ENCODE measurements at regions not wholly inside any gene's neighbourhood (a gene's known extent, or its start where the extent isn't known, plus 50 kb on each side); places are given as distances from the start of the nearest gene placed in this dataset.

DNA sequence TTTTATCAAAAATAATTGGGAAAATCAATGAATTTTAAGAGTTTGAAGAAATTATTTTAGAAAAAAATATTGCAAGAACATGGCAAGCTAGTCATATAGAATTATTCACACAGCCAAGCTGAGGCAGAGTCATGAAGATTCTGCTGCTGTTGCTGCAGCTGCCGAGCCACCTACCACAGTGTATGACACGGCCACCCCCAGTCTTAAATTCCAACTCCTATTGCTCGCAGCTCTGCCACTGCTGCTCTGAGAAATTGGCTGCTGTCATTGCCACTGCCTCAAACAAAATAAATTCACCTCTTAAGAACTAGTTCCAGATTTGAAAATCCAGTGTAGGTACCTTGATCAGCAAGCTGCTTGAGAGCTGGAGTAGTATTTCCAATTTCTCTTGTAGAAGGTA lies 1318.8 kb upstream of the ACO1 start:
- no peak for DNase-seq

DNA sequence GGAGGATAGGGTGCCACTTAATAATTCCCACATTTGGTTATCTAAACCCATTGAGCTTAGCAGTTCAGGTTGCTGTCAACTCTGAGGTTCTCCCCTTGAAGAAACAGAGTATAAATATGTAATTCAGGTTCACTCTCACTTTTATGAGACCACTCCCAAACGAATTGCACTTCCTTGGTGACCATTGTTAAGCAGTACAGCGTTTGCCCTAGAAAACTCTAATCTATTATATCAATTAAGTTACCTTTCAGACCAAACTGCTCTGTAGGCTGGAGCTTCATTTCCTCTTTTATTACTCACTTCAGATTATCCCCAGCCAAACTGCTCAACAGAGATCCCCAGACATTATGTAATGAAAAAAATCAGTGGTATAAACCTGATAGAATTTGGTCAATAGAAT lies 1317.0 kb upstream of the ACO1 start:
- no peak for DNase-seq

DNA sequence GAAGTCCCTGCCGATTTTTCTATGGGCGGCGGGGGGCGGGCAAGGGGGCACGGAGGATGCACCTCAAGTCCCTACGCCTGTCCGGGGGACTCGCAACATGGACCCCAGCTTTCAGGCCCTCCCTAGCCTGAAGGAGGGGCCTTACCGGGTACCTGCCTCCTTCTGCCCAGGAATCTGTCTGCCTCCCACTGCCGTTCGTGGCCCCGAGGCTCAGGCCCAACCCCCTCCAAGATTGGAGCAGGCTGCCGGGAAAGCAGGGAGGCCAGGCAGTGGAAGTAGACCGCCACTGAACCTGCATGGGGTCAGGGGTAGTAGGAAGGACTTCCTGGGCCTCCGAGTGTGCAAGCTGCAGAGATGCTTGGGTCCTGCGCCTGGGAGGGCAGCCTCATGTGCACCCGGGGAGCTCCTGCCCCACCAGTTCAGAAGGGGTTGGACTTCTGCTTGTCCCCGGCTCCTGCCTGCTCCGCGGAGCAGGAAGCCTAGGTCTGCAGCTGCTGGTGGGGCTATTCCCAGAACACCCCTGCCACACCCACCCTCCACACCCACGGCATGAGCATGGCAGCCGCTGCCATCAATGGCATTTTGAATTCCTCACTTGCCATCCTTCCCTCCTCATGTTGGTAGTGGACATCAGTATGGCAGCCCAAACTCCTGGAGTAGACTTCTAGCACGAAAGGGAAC lies 1312.7 kb upstream of the ACO1 start:
- DNase-seq, result no peak

DNA sequence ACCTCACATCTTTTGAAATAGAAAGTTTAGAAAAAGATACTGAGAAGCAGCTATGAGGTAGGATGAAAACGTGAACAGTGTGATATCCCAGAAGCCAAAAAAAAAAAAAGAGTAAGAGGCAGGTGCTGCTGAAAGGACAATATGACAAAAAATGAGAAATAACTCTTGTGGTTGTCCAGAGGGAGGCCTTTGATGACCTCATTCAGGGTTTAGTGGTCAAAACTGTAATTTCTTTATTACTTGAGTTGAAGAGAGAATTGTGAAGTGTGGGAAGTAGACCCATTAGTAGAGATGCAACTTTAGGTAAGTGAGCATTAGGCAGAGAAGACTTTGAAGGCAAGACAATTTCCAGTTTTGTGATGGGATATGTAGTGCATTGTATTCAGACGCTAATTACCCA lies 1306.3 kb upstream of the ACO1 start:
- DNase-seq, result no peak

DNA sequence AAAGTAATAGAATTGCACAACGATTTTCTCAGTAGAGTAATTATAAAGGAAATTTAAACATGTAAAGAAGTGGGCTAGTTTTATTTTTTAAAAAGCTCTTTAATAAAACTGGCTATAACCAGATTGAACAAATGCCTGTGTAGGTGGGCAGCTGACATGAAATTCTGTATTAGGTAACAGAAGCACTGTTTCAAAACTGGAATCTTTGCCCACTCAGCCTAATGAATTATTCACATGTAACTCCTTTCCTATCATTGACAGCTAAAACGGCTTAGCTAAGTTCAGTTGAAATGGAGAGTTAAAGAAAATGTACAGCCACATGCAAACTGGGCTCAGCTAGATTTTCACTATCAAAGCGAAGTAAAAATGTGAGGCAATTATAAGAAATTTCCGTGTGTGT lies 1300.1 kb upstream of the ACO1 start:
- no peak for DNase-seq

DNA sequence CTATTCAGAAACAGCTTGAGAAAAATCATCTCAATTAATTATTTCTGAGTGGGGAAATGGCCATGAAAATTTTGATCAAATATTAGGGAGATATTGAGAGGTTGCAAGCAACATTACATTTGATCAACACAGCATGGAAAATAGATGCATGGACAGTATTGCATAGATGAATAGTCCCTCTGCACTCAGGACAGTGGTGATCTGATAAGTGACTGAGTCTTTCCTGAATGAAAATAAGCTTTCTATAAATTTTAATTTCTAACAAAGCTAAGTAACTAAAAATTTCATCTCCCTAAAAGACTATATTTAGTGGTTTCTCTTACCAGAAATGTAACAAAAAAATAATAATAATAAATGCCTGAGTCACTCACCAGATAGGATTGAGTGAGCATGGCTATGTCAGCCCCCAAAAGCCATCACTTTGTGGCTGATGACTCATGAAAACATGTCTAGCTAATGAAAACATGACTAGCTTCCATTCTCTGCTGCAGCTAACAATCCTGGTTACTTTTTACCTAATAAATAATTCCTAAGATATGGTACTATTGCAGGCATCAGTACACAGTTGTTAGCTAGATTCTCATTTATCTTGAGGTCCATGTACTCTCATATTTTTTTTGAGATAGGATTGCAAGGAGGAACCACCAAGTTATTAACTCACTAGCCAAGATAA lies 1294.8 kb upstream of the ACO1 start:
- no peak for DNase-seq

DNA sequence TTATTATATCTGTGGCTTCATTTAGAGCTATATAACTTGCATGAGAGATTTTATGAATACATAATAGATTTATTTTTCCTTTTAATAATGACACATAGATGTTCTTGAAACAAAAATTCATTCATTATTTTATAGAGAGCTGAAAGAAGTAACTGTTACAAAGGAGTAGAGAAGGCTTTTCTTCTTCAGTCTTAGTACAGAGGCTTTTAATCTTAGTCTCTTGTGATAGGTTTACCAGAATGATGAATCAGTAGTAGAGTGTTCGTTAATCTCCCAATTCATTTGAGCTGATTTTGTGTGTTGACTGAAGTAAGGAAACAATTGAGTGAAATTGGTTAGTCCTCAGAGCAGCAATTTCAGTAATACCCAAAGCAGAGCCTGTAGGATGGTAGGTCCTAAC lies 1284.1 kb upstream of the ACO1 start:
- no peak for DNase-seq

DNA sequence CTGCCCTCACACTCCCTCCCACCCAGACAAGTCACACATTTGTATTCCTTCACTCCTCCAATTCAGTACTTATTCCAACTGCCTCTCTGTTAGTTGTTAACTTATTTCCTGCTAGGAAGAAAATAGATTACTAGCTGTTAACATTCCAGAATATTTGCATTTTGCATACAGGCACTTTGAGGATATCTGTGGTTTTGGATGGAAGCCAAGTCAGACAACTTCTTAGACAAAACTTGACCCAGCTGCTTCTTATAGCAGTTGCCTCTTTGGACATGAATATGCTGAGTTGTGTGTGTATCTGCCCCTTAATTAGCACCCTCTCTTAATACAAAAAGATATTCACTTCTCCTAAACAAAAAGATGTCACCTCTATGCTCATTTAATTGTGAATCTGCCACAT lies 1280.6 kb upstream of the ACO1 start:
- DNase-seq, result no peak

DNA sequence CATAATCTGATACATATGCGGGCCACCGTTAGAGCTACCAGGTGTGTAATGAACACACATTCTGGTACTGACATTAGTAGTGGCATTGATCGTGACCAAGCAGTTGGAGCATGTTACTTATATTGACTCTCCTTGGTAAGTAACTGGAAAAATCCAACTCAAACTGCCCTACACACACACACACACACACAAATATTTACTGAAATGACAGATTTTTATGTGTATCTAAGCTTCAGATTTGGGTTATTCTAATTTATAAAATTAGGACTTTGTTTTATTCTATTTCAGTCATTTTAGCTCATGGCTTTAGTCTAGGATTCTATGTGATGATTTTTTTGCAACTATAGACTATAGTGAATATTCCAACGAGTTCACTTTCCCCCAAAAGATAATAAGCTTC lies 1280.2 kb upstream of the ACO1 start:
- no peak for DNase-seq

DNA sequence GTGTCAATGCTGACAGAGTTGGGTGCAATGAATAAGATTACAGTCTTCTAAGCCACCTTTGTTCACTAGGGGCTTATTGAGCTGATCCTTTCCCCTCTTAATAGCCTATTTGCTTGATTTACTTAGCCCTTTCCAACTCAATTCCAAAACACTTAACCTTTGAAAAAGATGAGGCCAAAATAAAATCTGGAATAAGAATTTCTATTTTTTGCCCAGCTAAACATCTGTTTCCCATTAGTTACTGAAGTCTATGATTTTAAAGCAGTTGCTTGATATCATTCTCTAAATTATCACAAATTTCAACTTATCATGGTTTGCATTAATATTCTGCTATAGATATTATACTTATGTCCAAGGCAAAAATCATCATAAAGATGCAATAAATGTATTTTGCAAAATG lies 1272.0 kb upstream of the ACO1 start:
- DNase-seq, result no peak

DNA sequence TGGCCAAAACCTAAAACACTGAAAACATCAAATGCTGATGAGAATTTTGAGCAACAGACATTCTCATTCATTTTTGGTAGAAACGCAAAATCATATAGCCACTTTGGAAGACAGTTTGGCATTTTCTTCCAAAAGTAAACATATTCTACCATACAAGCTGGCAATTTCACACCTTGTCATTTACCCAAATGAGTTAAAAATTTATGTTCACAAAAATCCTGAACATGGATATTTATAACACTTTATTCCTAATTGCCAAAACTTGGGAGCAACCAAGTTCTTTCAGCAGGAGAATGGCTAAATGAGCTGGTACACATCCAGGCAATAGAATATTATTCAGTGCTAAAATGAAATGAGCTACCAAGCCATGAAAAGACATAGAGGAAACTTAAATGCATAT lies 1270.1 kb upstream of the ACO1 start:
- no peak for DNase-seq

DNA sequence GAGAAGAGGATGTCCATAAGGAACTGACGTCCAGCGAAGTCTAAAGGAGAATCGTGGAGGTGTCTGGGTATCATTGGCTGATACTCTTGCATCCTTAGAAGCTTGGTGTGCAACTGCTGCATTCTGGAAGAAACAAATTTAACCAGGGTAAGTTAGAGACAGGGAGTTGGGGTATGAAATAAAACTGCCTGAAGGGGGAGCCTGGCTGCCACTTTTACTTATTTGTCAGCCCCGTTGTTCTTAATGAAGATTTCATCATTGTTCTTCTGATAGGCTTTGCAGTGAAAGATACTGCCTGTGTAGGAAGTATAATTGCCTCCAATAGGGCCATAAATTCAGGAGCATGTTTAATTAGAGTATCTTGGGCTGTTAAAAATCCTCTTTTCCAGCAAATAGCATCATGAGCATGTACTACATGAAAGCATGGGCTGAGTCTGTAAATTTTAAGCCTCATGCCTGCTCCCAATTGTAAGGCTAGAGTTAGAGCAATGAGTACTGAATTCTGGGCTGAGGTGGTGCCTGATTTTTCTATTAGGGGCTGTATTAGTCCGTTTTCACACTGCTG lies 1264.5 kb upstream of the ACO1 start:
- DNase-seq, result peak; percentile 27 to 45 (median 36)

DNA sequence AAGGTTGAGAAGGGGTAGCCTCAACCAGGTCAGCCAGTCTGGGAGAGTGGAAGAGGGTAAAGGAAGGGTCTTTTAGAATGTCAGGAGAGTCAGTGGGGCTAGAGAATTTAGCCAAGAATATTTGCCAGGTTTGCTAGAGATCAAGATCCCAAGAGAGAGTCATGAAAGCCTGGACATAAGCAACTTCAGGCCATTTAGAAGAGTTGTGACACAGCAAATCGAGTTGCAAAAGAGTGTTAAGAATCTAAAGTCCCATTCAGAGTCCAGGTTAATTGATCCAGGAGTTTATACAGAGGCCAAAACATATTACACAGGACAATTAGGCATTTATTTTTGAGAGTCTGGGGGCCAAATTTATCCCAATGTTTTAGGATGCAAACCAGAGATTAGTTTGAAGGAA lies 1260.1 kb upstream of the ACO1 start:
- DNase-seq, result no peak

DNA sequence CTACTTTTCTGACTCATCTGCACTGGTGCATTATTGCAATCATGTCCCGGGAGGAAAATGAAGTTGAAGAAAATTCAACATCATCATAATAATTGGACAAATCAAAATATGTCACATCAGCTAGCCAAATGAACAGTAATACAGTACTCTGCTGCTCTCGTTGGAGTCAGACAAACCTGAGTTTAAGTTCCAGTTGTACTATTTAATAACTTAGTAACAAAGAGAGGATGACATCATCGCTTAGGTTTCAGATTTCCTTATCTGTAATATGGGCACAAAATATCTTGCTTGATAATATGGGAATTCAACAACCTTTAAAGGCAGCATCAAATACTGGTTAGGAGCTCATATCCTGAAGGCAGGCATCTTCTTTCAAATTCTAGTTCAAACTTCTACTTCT lies 1248.9 kb upstream of the ACO1 start:
- DNase-seq, result no peak

DNA sequence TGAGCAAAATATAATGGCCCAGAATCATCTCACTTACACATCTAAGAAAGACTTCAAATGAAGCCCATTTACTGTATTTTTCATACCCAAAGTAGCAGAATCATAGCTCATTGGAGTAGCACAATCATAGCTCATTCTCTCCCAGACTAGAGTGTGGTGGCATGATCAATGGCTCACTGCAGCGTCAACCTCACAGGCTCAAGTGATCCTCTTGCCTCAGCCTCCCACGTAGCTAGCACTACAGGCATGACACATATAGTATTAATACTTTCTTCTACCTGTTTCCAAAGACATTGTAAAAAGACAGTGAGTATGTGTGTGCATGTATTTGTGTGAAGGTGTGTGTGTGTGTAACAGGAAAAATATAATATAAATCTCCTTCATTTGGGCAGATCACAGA lies 1247.9 kb upstream of the ACO1 start:
- no peak for DNase-seq

DNA sequence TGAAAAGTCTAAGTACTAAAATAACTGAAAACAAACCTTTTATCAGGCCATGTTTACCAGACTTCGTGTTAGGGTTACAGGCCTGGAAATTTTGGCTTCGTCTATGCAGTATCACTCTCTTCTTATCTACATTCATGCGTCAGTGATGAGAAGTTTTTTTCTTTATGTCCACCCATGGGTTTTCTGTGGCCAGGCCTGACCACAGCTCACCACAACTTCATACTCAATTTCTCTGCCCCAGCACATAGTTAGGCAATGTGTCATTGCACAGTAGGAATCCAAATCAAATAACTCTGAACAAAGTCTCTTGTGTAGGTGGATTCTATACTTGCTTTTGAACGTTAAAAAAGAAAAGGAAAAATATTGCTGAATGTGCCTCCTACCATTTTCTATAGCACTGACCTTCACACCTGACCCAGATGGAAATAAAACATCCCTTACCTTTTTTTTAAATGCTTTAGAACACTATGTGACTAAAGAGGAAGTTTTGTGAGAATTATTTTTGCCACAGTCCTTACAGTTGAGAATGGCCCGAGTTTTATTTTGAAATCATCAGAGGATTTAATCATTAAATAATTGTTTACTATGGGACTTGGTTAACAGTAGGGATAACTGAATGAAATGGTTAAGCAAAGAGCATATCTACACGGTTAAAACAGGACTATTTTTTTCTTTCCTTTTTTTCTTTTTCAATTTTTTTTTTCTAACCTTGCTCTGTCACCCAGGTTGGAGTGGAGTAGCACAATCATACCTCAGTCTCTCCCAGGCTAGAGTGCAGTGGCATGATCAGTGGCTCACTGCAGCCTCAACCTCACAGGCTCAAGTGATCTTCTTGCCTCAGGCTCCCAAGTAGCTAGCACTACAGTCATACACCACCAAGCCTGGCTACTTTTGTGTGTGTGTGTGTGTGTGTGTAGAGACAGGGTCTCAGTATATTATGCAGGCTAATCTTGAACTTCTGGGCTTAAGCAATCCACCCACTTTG lies 1247.0 kb upstream of the ACO1 start:
- no peak for DNase-seq

DNA sequence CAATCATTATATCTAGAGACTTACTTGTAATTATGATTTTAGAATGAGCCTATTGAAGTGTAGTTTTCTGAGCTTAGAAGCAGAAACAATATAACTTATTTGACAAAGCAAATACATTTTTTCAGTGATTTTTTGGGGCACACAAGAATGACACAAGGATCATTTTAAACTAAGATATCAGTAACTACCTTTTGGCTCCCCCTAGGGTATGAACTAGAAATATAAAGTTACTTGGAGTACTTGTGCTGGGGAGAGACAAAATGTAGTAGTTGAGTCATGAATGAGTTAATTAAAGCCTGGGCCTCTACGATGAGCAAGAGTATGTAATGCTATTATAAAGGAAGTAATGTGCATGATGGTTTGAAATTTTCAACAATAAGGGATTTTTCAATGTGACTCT lies 1244.1 kb upstream of the ACO1 start:
- peak in 2 of 4 experiments; percentile 2 to 13 for DNase-seq

DNA sequence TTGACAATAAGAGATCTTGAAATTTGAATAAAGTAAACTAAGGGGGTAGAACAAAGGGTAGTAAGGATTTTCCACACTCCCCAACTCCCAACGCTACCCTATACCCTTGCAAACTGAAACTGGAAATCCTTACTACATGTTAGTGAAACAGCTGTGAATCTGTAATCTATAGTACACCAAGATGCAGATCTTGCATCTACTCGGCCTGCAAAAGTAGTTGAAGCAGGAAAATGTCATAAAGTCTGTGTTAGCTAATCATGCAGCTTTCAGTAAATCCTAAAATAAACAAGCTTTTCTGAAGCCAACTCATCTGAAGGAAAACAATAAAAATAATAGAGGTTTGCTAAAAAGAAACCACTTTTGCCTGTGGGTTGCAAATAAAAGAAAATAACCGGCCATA lies 1242.0 kb upstream of the ACO1 start:
- DNase-seq, result no peak

DNA sequence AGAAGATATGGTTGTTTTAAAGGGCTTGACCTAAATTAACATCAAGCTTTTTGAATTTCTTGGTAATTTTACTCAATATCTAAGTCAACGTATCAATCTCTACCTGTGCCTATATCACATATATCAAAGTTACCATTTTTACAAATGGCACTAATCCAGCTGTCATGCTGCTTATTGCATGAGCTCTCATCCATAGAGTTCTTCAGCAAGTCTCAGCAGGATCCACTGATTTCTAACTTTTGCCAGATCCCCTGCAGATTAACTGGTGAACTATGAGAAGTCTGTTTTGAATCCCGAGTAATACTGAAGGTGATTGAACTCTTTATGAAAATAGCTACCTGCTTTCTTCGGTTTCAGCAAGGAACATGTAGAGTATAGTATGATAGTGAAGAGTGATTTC lies 1239.8 kb upstream of the ACO1 start:
- DNase-seq, result no peak

DNA sequence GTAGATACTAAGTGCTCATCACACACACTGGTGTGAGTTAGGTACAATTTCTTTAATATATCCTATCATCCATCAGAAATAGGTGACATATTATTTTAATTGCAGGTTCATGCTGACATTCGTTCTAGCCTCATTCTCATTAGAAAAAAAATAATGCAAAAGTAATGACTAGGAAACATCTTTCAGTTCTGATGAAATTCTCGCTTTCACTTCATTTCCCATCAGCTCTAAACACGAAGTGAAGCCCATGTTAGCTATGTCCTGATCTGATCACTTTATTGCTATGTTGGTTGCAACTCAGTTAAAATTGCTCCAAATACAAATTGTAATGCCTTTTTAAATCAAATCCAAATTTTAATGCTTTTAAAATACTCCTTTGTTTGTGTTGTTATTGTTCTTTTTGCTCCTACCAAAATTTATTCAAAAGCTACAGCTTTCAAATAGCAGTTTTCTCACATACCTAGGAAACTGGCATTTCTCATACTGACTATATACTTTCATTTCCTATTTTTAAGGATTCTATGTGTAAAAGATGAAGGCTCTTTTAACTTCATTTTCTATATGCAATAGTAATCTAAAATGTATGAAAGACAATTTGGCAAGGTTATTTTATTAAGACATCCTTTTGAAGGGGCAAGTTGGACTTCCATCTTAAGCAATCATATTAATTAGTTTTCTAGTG lies 1237.8 kb upstream of the ACO1 start:
- DNase-seq, result no peak

DNA sequence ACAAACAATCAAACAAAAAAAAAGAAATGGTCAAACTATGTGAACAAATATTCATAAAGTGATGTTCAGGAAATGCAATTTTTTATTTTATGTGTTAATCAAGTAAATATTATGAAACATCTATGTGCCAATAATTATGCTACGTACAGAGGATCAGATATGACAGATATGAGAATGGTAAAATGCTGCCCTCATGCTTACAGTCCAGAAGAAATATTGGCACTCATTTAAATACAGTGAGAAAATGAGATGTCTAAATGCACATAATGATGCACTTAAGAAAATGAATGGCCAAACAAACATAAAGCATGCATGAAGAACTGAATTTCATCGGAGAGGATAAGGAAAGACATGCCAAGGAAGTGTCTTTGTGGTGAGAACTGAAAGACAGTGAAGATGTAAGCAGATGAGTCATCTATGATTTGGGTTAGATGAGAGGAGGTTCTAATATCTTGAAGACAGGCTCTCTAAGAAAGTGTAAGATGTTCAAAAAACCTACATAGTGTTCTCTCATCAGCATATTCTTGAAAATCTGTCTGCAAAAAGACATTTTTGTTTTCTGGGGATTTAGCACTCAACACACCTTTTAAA lies 1231.1 kb upstream of the ACO1 start:
- DNase-seq, result no peak

DNA sequence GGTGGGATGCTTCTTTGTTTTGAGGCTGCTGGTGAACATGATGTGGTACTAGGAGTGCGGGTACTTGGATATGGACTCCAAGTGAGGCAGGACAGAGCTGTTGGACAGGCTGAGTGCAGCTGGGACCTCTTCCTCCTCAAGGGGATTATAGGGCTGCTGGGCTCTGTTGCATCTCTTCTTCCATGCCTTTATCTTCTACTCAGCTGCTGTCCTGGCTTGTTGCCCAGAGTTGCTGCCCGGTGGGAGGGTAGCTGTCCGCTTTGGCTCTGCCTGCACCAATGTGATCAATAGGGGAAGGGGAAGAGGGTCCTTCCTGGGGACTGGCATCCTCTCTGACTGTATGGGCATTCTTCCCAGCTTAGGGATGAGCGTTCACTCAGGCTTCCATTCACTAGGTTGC lies 1217.9 kb upstream of the ACO1 start:
- no peak for DNase-seq

All from suppressor macrophage (primary cell).